ENCODE measurements at regions not wholly inside any gene's neighbourhood (a gene's known extent, or its start where the extent isn't known, plus 50 kb on each side); places are given as distances from the start of the nearest gene placed in this dataset.

DNA sequence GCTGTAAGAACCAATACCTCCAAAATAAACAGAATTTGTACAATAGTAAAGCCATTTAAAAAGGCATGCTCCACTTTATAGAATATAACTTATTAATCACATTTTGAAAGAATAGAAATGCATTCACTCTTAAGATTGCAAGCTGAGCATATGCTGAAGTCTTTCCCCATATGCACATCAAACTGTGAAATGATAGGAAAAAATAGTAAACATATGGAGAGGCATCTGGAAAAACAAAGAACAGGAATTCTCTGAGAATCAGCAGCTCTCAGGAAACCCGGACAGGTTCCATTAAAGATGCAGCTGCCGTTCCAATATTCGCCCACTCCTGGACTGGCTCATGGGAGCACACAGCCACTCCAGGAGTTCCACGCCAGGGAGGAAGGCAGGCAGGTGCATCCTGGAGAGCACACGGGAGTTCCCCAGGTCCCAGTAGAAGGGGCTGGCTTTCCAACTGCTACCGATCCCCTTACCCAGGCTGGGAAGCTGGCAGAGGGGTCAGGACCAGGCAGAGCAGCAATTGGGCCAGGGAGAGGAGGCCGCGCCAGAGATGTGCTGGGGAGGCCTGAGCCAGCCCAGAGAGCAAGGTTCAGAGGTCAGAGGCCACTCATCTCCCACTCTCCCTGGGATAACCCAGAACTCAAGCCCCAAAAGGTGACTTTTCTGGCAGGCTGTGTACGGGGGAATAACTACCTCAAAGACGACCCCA is 111.1 kb downstream of the DLL1 start:
- peak overlapping the region; percentile 61 for H2BK15ac ChIP-seq (ENCODE audit: low read length)
- H2AFZ ChIP-seq (ENCODE audit: low read length), result no peak overlapping the region
- H4K91ac ChIP-seq (ENCODE audit: low read depth, low read length, poor library complexity), result peak overlapping the region; percentile 67
- H3K36me3 ChIP-seq (replicated peaks in 1 of 2; ENCODE audit: control insufficient read depth in 2 of 2, insufficient read depth in 2 of 2, low read length in 2 of 2), result no peaks in the 10 kb centered on the region
- WGBS, 2 donors (ENCODE audit: extremely low coverage in 2 of 2, insufficient read length in 2 of 2, insufficient replicate concordance in 1 of 2), result no CpG with 5 or more reads among the region's 10 CpGs
- H2BK5ac ChIP-seq (ENCODE audit: low read length), result no peak overlapping the region
- no peak overlapping the region for H3K4ac ChIP-seq (ENCODE audit: low read length)
- no peak for DNase-seq (ENCODE audit: low spot score)
- H2AK5ac ChIP-seq (ENCODE audit: low read depth, low read length), result peak overlapping the region; percentile 60
- H4K8ac ChIP-seq (ENCODE audit: low read depth, low read length), result no peak overlapping the region
- no peaks in the 10 kb centered on the region for H3K79me1 ChIP-seq (ENCODE audit: low read depth, low read length)
- H3K9ac ChIP-seq (ENCODE audit: low read depth, low read length, poor library complexity), result no peak overlapping the region
- H3K23ac ChIP-seq (ENCODE audit: low read depth, low read length, poor library complexity), result peak overlapping the region; percentile 27
- no peak overlapping the region for H3K4me2 ChIP-seq (ENCODE audit: insufficient read depth, low read length, poor library complexity, severe bottlenecking)
- peak overlapping the region; percentile 65 for H3K18ac ChIP-seq (ENCODE audit: low read length)
- H3K9me3 ChIP-seq (replicated peaks in 1 of 2; ENCODE audit: control insufficient read depth in 2 of 2, insufficient read depth in 1 of 2, low read depth in 1 of 2, low read length in 2 of 2), result peaks cover 0 to 6% of the 10 kb centered on the region in 2 donors
- no peak overlapping the region for H2BK120ac ChIP-seq (ENCODE audit: low read depth, low read length)
- H2BK12ac ChIP-seq (ENCODE audit: low read length), result no peak overlapping the region
- no peak overlapping the region for H3K14ac ChIP-seq (ENCODE audit: low read length)
- no peaks in the 10 kb centered on the region for H3K27me3 ChIP-seq (ENCODE audit: control insufficient read depth in 3 of 3, insufficient read depth in 3 of 3, low read depth in 1 of 3, low read length in 3 of 3)
- no peak overlapping the region for H3K4me3 ChIP-seq (ENCODE audit: low read length in 2 of 2)
- no peak overlapping the region for H3K27ac ChIP-seq (replicated peaks; ENCODE audit: low read length)
- no peaks in the 10 kb centered on the region for H3K4me1 ChIP-seq (ENCODE audit: control insufficient read depth in 2 of 2, insufficient read depth in 1 of 2, low read depth in 1 of 2, low read length in 2 of 2)

GRCh38 chr6:170178561-170179477 is 112.1 kb downstream of the DLL1 start:
- no peaks in the 10 kb centered on the region for H3K36me3 ChIP-seq (replicated peaks in 1 of 2; ENCODE audit: control insufficient read depth in 2 of 2, insufficient read depth in 2 of 2, low read length in 2 of 2)
- no peaks in the 10 kb centered on the region for H3K27me3 ChIP-seq (ENCODE audit: control insufficient read depth in 3 of 3, insufficient read depth in 3 of 3, low read depth in 1 of 3, low read length in 3 of 3)
- no peaks in the 10 kb centered on the region for H3K79me1 ChIP-seq (ENCODE audit: low read depth, low read length)
- WGBS, 2 donors (ENCODE audit: extremely low coverage in 2 of 2, insufficient read length in 2 of 2, insufficient replicate concordance in 1 of 2), result no CpG with 5 or more reads among the region's 30 CpGs
- DNase-seq (ENCODE audit: low spot score), result no peak
- H3K9me3 ChIP-seq (replicated peaks in 1 of 2; ENCODE audit: control insufficient read depth in 2 of 2, insufficient read depth in 1 of 2, low read depth in 1 of 2, low read length in 2 of 2), result peaks cover 0 to 6% of the 10 kb centered on the region in 2 donors
- no peak overlapping the region for H2BK5ac ChIP-seq (ENCODE audit: low read length)
- H2AK5ac ChIP-seq (ENCODE audit: low read depth, low read length), result no peak overlapping the region
- no peak overlapping the region for H3K4me3 ChIP-seq (ENCODE audit: low read length in 2 of 2)
- H3K14ac ChIP-seq (ENCODE audit: low read length), result no peak overlapping the region
- H2BK120ac ChIP-seq (ENCODE audit: low read depth, low read length), result no peak overlapping the region
- H3K23ac ChIP-seq (ENCODE audit: low read depth, low read length, poor library complexity), result peak overlapping the region; percentile 13
- H3K4me2 ChIP-seq (ENCODE audit: insufficient read depth, low read length, poor library complexity, severe bottlenecking), result no peak overlapping the region
- H4K8ac ChIP-seq (ENCODE audit: low read depth, low read length), result no peak overlapping the region
- peak overlapping the region; percentile 86 for H3K18ac ChIP-seq (ENCODE audit: low read length)
- H3K4ac ChIP-seq (ENCODE audit: low read length), result peak overlapping the region; percentile 59
- H4K91ac ChIP-seq (ENCODE audit: low read depth, low read length, poor library complexity), result no peak overlapping the region
- H2AFZ ChIP-seq (ENCODE audit: low read length), result no peak overlapping the region
- H3K4me1 ChIP-seq (ENCODE audit: control insufficient read depth in 2 of 2, insufficient read depth in 1 of 2, low read depth in 1 of 2, low read length in 2 of 2), result no peaks in the 10 kb centered on the region
- H2BK12ac ChIP-seq (ENCODE audit: low read length), result no peak overlapping the region
- no peak overlapping the region for H3K9ac ChIP-seq (ENCODE audit: low read depth, low read length, poor library complexity)
- H2BK15ac ChIP-seq (ENCODE audit: low read length), result no peak overlapping the region
- no peak overlapping the region for H3K27ac ChIP-seq (replicated peaks; ENCODE audit: low read length)

DNA sequence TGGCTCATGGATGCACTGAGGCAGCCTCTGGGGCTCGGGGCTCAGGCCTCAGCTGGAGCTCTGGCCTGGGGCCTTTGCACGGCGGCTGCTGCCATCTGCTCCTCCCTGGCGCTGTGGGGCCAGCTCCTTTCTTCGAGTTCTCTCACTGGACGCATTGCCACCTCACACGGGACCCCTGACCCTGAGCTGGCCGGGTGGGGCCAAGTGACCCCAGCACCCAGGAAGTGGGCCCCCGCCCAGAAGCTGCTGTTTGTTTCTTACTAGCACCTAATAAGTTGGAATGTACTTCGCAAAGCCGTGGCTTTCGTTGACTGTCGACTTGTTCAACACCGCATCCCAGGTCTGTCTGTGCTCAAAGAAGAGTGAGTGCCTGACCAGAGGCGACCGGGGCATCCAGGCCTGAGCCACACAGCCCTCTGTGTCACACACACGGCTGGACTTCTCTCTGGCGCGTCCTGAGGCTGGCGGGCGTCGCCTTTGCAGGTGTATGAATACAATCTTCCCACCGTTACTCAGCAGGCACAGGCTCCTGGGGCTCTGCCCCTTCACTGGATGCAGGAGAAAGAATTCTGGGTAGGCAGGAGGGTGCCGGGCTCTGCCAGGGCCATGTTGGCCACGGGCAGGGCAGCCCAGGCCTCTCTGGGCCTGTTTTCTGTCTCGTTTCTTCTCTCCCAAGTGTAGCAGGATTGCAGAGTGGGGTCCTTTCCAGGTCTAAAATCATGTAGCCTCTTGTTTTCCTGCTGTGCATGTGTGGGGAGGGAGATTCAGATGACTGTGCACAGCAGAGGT is 112.9 kb downstream of the DLL1 start:
- no peaks in the 10 kb centered on the region for H3K27me3 ChIP-seq (ENCODE audit: control insufficient read depth in 3 of 3, insufficient read depth in 3 of 3, low read depth in 1 of 3, low read length in 3 of 3)
- H2BK15ac ChIP-seq (ENCODE audit: low read length), result peak overlapping the region; percentile 96
- H3K9me3 ChIP-seq (replicated peaks in 1 of 2; ENCODE audit: control insufficient read depth in 2 of 2, insufficient read depth in 1 of 2, low read depth in 1 of 2, low read length in 2 of 2), result peaks cover 0 to 2% of the 10 kb centered on the region in 2 donors
- H4K8ac ChIP-seq (ENCODE audit: low read depth, low read length), result no peak overlapping the region
- no peak overlapping the region for H3K23ac ChIP-seq (ENCODE audit: low read depth, low read length, poor library complexity)
- no peaks in the 10 kb centered on the region for H3K79me1 ChIP-seq (ENCODE audit: low read depth, low read length)
- H3K14ac ChIP-seq (ENCODE audit: low read length), result no peak overlapping the region
- no peak overlapping the region for H3K27ac ChIP-seq (replicated peaks; ENCODE audit: low read length)
- H2BK12ac ChIP-seq (ENCODE audit: low read length), result peak overlapping the region; percentile 59
- peak overlapping the region; percentile 35 for H2BK120ac ChIP-seq (ENCODE audit: low read depth, low read length)
- no peak overlapping the region for H2AFZ ChIP-seq (ENCODE audit: low read length)
- no peak overlapping the region for H3K4me3 ChIP-seq (ENCODE audit: low read length in 2 of 2)
- no peak overlapping the region for H3K4ac ChIP-seq (ENCODE audit: low read length)
- peak overlapping the region; percentile 90 for H2AK5ac ChIP-seq (ENCODE audit: low read depth, low read length)
- no peak overlapping the region for H3K9ac ChIP-seq (ENCODE audit: low read depth, low read length, poor library complexity)
- DNase-seq (ENCODE audit: low spot score), result no peak
- H2BK5ac ChIP-seq (ENCODE audit: low read length), result peak overlapping the region; percentile 62
- H4K91ac ChIP-seq (ENCODE audit: low read depth, low read length, poor library complexity), result peak overlapping the region; percentile 73
- H3K36me3 ChIP-seq (replicated peaks in 1 of 2; ENCODE audit: control insufficient read depth in 2 of 2, insufficient read depth in 2 of 2, low read length in 2 of 2), result no peaks in the 10 kb centered on the region
- no peak overlapping the region for H3K4me2 ChIP-seq (ENCODE audit: insufficient read depth, low read length, poor library complexity, severe bottlenecking)
- H3K18ac ChIP-seq (ENCODE audit: low read length), result peak overlapping the region; percentile 78
- WGBS, 2 donors (ENCODE audit: extremely low coverage in 2 of 2, insufficient read length in 2 of 2, insufficient replicate concordance in 1 of 2), result no CpG with 5 or more reads among the region's 26 CpGs
- peaks cover 0 to 3% of the 10 kb centered on the region in 2 donors for H3K4me1 ChIP-seq (ENCODE audit: control insufficient read depth in 2 of 2, insufficient read depth in 1 of 2, low read depth in 1 of 2, low read length in 2 of 2)
